ENCODE measurements at regions not wholly inside any gene's neighbourhood (a gene's known extent, or its start where the extent isn't known, plus 50 kb on each side); places are given as distances from the start of the nearest gene placed in this dataset.

- TF ChIP-seq, protein P1, sequence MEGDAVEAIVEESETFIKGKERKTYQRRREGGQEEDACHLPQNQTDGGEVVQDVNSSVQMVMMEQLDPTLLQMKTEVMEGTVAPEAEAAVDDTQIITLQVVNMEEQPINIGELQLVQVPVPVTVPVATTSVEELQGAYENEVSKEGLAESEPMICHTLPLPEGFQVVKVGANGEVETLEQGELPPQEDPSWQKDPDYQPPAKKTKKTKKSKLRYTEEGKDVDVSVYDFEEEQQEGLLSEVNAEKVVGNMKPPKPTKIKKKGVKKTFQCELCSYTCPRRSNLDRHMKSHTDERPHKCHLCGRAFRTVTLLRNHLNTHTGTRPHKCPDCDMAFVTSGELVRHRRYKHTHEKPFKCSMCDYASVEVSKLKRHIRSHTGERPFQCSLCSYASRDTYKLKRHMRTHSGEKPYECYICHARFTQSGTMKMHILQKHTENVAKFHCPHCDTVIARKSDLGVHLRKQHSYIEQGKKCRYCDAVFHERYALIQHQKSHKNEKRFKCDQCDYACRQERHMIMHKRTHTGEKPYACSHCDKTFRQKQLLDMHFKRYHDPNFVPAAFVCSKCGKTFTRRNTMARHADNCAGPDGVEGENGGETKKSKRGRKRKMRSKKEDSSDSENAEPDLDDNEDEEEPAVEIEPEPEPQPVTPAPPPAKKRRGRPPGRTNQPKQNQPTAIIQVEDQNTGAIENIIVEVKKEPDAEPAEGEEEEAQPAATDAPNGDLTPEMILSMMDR (IDR thresholded peaks at IDR 0.05): no peak
Observed at GRCh38 chr13:64197232-64197631, 2781.6 kb upstream of the PCDH20 start.

GRCh38 chr13:64186503-64187250 is 2771.0 kb upstream of the PCDH20 start:
- TF ChIP-seq, protein P1 (IDR thresholded peaks at IDR 0.05): no peak

DNA sequence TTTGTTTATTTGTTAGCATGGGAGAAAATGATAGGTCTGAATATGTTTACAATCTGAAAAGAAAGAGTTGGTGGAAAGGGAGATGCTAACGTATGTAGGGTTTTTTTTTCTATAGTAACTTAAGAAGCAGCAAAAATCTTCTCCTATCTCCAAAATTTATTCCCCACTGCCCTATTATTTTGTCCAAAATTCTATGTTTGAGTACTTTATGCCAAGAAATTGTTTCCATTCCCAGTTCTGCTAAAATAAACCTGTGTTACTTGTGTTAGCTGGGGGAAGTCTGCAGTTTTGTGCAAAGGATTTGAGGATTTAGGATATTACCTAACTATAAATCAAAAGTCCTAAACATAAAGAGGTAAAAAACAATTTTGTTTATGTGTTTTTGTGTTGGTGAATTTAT is 2770.4 kb upstream of the PCDH20 start:
- TF ChIP-seq, protein P1 (IDR thresholded peaks at IDR 0.05): no peak

- TF ChIP-seq, protein P1 (IDR thresholded peaks at IDR 0.05): no peak
Observed at GRCh38 chr13:64180756-64181155, 2765.1 kb upstream of the PCDH20 start.

- TF ChIP-seq, protein P1 (IDR thresholded peaks at IDR 0.05): no peak
Observed at GRCh38 chr13:64165826-64166225, 2750.2 kb upstream of the PCDH20 start.

DNA sequence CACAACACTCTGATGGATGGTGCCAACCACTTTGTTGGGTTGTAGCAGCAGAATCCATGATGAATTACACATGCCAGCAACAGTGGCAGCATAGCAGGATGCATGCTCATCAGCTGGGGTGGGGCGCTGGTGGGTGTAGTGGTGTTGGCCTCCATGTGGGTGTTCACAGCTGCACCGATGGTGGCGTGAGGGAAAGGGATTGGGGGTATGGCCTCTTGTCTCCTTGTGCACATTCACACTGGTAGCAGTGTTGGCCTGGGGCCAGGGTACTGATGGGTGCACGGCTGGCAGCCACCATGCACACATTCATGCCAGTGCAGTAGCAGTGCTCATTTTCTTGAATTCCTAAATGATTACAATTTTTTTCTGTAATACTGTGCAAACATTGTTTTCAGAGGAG is 2748.8 kb upstream of the PCDH20 start:
- TF ChIP-seq, protein P1 (IDR thresholded peaks at IDR 0.05): no peak

- TF ChIP-seq, protein P1 (IDR thresholded peaks at IDR 0.05): no peak
Observed at GRCh38 chr13:64160479-64160878, 2744.8 kb upstream of the PCDH20 start.

- TF ChIP-seq, protein P1 (IDR thresholded peaks at IDR 0.05): no peak
Observed at GRCh38 chr13:64158908-64159307, 2743.3 kb upstream of the PCDH20 start.

All from LNCAP (cell line).